ENCODE measurements at regions not wholly inside any gene's neighbourhood (a gene's known extent, or its start where the extent isn't known, plus 50 kb on each side); places are given as distances from the start of the nearest gene placed in this dataset.

DNA sequence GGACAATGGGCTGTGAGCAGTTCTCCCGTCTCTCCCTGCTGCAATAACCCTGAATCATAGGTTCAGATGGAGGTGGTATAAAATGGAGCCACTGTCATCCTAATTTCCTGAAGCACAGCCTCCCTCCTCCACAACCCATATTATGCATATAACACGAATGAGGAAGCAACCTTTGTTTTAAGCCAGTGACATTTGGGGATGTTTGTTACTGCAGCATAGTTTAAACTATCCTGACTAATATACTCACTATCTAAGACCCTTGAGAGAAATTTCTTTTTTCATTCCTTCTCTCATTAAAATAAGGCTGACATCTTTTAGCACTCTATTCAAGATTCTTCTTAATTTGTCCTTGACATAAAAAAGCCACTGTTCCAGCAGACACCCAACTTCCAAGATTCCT is 413.4 kb downstream of the SOX9 start:
- no peak for DNase-seq

DNA sequence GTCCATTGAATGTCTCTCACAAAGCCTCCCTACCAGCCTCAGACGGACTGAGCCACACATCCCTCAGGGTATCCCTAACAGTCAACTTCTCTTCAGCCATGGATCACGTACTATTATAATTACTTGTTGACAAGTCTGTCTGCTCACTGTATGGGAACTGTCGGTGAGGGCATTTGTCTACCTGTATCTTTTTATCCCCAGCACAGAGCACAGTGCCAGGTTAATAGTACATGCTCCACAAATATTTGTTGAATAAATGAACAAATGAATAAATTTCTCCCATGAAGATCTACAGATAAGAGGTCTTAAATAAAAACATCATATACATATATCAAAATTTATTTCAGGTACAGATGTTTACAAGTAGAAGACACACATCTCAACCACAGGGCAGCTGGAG is 414.0 kb downstream of the SOX9 start:
- no peak for DNase-seq

DNA sequence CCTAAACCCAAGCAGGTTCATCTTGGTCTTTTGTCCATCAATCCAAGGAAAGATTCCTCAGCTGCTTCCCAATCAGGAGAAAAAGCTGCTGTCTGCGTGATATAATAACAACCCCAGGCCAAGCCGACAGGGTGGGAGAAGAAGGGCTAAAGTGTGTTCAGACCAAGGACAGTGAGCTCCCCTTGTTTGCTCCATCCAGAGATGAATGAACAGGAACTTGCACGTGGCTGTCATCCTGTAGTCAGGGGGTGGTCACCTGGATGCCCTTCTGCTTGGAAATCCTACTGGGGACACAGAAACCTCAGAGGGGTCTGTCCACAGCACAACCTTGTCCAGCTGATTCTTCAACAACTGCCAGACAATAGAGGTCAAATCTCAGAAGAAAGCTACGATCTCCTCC is 414.5 kb downstream of the SOX9 start:
- no peak for DNase-seq

DNA sequence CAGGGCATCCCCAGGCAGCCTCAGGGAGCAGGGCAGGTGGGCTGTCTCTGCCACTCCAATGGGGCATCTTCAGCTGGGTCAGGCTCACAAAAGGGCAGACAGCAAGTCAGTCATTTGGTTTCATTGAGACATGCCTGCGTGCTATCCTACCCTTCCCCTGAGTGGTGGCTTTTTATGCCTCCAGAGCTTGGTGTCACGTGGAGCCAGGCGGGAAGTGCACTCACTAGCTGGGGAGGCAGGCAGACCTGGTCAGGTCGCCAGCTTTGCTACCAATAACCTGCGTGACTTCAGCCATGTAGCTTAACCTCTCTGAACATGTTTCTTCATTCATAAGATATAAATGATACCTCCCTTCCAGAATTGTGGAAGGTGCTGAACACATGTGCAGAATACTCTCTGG is 415.0 kb downstream of the SOX9 start:
- no peak for DNase-seq

DNA sequence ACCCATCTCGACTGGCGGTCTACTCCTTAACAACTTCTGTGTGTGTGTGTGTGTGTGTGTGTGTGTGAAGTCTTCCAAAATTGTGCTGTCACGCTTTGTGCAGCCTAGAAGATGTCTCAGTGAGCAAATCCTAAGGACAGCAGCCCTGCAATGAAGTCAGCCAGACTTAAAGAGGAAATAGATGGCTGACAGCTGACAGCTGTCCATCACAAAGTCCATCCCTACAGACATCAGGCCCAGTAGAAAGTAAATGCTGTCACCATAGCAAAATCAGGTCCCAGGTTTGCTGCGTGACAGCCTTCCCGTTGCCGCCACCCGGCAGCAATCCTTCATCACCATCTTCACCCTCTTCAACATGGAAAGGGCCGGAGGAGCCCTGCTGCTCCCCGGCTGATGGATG is 416.0 kb downstream of the SOX9 start:
- no peak for DNase-seq

DNA sequence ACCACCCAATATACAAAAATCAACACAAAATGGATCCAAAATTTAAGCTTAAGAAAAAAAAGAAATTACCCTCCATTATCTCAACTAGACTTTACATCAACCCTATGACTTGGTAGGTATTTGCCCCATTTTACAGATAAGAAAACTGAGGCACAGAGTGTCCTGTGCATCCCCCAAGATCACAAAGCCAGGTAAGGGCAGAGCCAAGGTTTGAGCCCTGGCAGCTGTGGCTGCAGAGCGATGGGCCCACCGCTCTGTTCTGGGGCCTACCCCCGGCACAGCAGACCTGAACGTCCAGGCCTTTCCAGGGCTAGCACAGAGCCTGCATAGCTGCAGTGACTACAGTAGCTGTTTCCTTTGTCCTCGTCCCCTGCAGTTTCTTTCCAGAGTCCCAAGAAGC is 417.6 kb downstream of the SOX9 start:
- no peak for DNase-seq

DNA sequence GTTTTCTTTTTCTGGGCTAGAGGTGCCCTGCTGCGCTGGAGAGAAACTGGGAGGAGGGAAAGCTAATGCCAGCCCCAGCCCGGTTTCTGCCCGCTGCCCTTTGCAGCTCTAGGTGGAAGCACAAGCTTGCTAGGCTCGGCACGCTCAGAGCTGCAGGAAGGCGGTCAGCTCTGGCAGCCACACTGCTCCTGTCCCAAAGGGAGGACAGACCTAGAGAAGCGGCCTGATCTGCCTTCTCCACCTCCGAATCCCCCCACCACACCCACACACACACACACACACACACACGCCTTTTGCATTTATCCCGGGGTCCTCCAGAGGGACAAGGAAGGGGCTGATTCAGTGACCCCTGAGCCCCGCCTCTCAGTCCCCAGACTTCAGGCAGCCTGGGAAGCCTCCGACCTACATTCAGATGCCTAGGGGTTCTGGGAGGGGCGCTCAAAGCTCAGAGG is 418.1 kb downstream of the SOX9 start:
- no peak for DNase-seq

DNA sequence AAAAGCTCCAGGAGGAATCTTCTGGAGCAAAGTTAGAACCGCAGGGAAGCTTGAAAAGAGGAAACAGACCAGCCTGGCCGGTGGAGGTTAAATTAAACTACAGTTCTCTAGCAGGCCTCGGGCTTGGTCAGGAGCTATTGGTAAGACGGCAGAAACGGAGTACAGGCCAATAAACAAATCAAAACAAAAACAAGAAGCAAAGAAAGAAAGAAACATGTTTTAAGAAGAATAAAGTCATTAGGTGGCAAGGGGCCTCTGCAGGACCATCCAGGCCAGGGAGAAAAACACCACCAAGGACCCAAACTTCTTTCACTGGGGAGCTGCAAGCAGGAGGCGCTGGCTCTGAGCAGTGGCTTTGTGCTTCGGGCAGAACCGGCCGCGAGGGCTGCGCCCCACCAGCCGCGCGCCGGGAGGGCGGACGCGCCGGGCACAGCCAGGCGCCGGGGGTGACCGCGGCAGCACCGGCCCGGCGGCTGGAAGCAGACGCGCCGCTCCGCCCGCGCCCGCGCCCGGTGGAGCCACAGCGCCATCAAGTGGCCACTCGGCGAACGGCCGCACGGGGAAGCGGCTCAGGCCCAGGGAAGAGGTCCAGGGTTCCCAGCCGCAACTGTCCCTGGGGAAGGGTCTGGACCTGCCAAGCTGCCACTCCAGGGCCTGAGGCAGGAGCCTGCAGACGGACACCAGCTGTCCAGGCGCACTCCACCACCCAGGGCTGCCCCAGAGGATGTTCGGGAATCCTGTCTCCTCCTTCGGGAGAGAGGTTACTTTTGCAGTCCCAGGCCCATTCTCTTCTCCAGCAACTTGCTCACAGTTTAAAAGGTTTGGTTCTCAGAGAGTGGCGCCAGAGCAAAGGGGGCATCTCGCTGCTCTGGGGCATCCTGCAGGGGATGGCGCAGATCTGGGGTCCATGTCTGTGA is 419.4 kb downstream of the SOX9 start:
- DNase-seq = peak; percentile 25

DNA sequence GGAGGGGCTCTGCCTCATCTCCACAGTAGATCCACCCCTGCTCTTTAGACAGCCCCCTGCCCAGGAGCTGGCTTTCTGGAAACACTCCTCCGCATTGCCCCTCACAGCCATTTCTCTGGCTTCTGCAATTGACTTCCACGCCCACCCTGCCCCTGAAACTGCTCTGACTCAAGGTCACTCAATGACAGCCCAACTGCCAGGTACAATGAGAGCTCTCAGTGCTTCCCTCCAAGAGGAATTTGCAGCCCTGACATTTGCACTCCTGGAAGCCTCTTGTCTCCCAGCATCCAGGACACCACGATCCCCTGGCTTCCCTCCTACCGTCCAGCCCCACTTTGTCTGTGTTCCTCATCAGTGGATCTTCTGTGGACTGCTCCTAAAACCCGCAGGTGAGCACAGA is 421.5 kb downstream of the SOX9 start:
- no peak for DNase-seq

DNA sequence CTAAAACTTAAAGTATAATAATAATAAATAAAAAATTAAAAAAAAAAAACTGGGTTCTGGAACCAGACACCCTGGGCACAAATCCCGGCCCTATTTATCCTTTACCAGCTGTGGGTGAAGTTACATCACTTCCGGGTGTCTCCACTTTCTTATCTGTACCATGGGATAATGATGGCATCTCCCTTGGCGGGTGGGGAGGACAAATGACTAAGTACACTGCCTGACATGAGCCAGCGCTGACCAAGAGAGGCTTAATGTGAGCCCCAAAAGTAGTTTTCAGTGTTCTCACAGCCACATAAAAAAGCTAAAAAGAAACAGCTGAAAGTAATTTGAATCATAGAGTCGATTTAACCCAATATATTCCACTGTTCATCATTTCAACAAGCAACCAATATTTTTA is 424.9 kb downstream of the SOX9 start:
- no peak for DNase-seq

DNA sequence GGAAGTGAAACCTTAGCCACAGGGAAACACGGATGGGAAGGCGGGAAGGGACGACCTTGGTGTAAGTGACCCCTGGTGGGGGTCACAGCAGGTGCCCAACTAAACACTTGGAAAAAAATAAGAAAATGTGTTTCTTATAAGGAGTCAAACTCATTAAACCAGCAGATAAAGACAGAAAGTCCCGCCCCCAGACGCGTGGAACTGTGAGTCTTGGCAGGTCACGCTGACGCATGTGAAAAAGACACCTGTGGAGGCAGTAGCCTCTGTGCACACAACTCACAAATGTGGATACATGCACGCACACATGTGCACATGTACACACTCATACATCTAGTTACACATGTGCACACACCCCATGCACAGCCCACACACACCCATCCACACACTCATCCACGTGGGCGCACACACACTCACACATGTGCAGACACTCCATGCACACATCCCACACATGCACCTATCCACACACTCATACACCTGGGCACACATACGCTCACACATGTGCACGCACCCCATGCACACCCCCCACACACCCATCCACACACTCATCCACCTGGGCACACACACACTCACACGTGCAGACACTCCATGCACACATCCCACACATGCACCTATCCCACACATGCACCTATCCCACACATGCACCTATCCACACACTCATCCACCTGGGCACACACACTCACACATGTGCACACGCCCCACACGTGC is 432.4 kb downstream of the SOX9 start:
- no peak for DNase-seq

DNA sequence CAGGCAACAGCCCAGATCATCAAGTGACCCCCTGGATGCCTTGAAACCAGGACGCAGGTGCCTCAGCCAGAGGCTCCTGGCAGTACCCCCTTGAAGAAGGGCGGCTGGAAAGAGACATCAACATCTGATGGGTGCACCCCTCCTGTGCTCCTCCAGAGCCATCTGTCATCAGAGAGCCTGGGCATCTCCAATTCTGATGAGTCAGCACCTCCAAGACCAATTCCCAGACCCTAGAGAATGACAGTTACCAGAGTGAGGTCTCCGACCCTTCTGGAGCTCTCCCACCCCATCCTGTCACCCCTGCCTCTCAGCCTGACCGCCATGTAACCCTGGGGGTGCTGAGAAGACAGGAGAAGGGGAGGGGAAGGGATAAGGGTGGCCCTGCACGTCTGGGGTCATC is 433.7 kb downstream of the SOX9 start:
- DNase-seq = no peak

DNA sequence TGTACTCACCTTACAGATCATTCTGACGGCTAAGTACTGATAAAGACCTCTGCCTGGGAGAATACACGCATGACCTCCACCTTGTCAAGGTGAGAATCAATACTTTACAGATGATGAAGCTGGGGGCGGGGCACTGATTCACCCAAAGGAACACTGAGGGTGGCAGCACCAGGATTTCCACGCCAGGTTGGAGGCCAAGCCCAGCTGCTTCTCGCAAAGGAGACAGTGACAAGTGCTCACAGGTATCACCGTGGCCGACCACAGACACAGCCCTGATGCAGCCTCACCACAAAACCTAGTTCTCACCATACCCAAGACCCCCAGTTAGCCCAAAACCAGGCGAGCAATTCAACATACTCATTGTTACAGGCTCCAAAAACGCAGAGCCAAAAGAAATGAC is 434.2 kb downstream of the SOX9 start:
- DNase-seq = no peak

DNA sequence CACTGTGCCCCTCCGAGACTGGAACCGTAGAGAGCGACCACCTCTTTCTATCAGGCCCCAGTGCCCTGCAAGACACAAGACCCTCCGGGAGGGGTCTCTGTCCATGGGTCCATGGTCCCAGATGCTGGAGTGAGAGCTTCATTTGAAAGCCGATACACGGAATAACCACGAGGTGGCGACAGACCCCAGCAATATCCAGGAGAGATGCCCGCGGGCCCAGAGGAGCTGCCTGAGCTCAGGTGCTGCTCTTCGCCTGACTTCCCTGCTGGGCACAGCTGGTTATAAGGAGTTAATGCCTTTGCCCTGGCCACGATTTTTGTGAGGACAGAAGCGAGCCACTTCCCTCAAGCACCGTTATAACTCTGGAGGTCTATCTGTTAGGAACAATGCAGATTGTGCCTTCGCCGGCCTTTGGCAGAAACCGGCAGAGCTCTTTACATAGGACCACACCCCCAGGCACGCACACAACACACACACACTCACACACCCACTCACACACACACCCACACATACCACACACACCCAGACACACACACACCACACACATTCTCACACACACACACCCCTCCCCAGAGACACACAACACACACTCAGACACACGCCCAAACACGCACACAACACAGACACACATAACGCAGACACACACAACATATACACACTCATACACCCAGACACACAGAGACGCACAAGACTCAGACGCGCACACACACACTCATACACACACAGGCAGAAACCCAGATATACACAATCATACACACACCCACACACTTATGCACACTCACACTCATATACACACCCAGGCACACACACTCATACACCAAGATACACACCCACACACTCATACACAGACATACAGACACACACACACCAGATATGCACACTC is 436.4 kb downstream of the SOX9 start:
- DNase-seq = peak; percentile 11

DNA sequence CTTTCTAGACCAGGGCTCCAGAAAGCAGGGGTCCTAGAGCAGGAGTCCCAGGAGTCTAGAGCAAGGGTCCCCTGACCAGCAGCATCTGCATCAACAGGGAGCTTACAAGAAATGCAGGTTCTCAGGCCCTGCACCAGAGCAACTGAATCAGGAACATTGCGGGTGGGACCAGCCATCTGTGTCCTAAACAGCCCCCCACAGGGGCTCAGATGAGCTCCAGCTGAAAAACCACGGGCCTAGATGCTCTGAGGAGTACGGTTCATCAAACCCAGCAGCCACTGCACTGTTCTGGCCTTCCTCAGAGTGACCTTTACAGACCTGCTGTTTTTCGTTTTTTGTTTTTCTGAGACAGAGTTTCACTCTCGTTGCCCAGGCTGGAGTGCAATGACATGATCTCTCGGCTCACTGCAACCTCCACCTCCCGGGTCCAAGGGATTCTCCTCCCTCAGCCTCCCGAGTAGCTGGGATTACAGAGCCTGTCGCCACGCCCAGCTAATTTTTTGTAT is 438.2 kb downstream of the SOX9 start:
- no peak for DNase-seq

DNA sequence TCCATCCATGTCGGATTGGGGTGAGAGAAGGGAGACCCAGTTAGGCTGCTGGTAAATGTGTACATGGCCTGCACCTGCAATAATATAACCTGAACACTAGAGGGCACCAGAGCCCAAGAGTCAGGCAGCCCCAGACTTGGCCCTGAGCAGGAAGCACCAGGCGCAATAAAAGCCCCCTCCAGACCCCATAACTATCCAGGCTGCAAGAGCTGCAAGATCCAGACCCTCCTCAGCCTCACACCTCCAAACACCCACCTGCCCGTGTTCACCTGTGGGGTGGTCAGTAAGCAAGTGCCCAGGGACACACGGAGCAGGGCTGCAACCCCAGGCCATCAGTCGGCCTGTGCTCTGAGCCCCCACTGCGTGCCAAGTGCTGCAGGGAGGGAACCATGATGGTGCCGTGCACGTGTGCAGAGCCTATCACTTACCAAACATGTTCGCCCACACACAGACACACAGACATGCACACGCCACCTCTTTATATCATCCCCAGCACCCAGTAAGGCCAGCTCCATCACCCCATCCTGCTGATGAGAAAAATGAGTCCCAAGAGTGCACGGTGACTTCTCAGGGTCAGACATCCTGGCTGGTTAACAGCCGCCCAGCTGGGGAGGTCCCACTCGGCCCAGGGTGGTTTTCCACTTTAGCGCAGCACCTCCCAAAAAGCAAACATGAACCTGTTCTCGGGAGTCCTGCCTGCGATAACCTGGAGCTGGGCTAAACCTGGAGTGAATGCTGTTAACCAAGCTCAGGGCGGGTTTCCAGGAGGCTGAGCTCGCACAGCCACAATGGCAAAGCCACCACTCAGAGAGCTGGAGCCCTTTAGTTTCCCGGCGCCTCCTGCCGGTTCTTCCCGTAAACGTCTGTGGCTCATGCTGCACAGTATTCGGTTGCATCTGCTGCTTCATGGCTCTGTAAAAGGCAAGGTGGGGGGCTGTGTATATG is 439.8 kb downstream of the SOX9 start:
- DNase-seq = peak; percentile 8

DNA sequence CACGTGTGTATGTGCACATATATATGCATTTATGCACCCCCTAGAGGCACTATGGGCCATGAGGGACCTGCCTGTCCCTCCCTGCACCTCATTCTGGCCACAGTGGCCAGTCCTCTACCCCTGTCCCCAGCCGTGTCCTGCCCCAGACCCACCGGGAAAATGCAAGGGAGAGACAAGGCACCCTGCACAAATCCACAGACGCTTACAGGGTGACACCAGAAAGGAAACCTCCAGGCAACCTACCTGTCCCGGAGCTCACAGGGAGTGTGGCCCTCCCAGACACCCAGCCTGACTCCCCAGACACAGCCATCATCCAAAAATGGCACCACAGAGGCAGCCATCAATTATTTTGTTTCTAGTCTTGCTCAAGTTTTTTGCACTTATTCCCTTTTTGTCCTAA is 440.4 kb downstream of the SOX9 start:
- DNase-seq = no peak

DNA sequence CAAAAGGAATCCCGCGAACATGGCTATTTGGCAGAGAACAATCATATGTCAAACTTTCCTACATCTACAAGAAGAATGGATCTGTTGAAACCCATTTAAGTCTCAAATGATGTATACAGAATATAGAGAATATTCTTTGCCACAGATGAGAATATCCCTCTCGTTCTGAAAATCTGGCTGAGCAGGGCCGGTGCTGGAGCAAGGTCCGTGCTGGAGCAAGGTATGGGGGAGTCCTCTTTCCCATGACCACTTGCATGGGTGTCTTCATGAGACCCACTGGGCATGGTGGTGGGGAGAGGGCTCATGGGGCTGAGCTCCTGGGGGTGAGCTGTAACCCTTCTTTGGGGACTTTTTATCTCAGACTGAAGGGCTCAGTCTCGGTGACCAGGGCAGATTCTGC is 440.9 kb downstream of the SOX9 start:
- no peak for DNase-seq

DNA sequence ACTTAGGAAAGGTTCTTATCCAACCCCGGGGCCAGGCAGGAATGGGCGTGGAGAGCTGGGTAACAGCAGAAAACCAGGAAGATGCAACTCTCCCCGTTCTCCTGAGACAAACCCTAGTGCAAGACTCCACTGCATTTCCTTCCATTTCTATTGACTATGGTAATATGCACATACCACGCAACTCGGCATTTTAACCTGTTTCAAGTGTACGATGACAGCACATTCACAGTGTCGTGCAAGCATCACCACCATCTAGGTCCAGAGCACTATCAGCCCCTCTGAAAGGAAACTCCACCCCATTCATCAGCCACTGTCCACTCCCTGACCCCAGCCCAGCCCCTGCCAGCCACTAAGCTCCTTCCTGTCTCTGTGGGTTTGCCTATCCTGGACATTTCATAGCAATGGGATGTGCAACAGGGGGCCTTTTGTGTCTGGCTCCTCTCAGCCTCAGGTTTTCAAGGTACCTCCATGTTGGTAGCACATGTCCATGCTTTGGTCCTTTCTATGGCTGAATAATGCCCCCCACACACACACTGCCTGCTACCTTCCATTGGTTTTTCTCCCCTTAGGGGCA is 441.9 kb downstream of the SOX9 start:
- DNase-seq = no peak

DNA sequence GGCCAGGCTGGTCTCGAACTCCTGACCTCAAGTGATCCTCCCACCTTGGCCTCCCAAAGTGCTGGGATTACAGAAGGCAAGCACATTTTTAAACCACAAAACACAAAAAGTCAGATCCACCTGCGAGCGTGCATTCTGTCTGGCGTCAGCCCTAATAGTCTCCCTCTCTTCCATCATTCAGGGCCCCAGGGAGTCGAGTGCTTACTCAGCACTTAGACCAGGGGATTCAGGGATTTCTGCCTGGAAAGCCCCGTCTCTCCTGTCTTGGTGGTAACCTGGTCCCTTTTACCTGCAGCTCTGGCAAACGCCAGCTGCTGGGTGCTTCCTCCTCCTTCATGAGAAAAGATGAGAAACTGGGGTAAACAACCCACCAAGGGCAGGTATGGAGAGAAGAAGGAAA is 443.1 kb downstream of the SOX9 start:
- no peak for DNase-seq

DNA sequence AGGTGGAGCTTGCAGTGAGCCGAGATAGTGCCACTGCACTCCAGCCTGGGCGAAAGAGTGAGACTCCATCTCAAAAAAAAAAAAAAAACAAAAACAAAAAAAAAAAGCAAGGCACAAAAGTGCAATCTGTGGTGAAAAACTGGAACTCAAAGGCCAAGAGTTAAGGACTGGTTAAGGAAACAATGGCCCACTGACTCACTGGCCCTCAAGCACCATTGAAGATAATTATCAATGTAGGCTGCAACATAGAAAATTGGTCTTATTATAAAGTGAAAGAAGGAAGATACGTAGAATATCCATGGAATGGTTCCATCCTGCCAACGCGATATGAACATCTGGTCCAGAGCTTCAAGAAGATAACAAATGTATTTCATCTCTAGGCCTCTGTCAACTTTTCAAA is 444.2 kb downstream of the SOX9 start:
- DNase-seq = no peak

DNA sequence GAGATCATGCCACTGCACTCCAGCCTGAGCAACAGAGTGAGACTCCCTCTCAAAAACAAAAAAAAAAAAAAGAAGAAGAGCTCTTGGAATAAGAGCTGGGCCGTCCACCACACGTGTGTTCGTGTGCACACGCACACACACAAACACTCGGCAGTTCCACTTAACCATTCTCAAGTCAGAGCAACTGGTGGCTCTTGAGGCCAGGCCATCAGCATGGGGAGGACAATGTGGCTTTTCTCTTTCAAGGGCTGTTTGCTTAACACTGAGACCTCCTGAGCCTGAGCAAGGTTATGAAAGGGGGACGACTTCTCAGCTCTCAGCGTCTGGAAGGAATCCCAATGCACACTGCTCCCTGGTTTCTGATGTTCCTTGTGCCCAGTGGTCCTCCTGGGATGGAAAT is 444.9 kb downstream of the SOX9 start:
- no peak for DNase-seq
